ENCODE measurements at regions not wholly inside any gene's neighbourhood (a gene's known extent, or its start where the extent isn't known, plus 50 kb on each side); places are given as distances from the start of the nearest gene placed in this dataset.

GRCh38 chr21:18070392-18070791 is 174.2 kb upstream of the CHODL start:
- Histone ChIP-seq H3K4me2 (ENCODE audit: low read length) (no peak overlapping the region), H3K4me1 (ENCODE audit: control insufficient read depth, low read length) (no peaks in the 10 kb centered on the region), H3K36me3 (ENCODE audit: control insufficient read depth, low read length) (no peaks in the 10 kb centered on the region), H4K20me1 (ENCODE audit: control insufficient read depth, insufficient read depth, low read depth, low read length) (no peaks in the 10 kb centered on the region), H3K79me2 (ENCODE audit: control insufficient read depth, low read length) (no peaks in the 10 kb centered on the region), H3K4me3 (ENCODE audit: low read length) (no peak overlapping the region), H3K27me3 (ENCODE audit: control insufficient read depth, low read length) (no peaks in the 10 kb centered on the region), H3K9me3 (ENCODE audit: control insufficient read depth, insufficient read depth, low read length) (no peaks in the 10 kb centered on the region), H3F3A (ENCODE audit: control insufficient read depth, insufficient read depth) (no peaks in the 10 kb centered on the region), H3K27ac (ENCODE audit: low read depth, low read length) (no peak overlapping the region), H3K9me2 (replicated peaks; ENCODE audit: control insufficient read depth, low read length) (no peaks in the 10 kb centered on the region)
- TF ChIP-seq CTCF (IDR thresholded peaks at IDR 0.05; ENCODE audit: low read depth, low read length, poor library complexity, severe bottlenecking) = no peak
- TF ChIP-seq EZH2phosphoT487 (IDR thresholded peaks at IDR 0.05; ENCODE audit: borderline replicate concordance, low read length) = no peak

- TF ChIP-seq CTCF (IDR thresholded peaks at IDR 0.05; ENCODE audit: low read depth, low read length, poor library complexity, severe bottlenecking) (no peak), EZH2phosphoT487 (IDR thresholded peaks at IDR 0.05; ENCODE audit: borderline replicate concordance, low read length) (no peak)
- no peaks in the 10 kb centered on the region for H3K36me3 ChIP-seq (ENCODE audit: control insufficient read depth, low read length)
- H3K4me1 ChIP-seq (ENCODE audit: control insufficient read depth, low read length) = no peaks in the 10 kb centered on the region
- no peak overlapping the region for H3K27ac ChIP-seq (ENCODE audit: low read depth, low read length)
- no peaks in the 10 kb centered on the region for H3K9me3 ChIP-seq (ENCODE audit: control insufficient read depth, insufficient read depth, low read length)
- no peaks in the 10 kb centered on the region for H4K20me1 ChIP-seq (ENCODE audit: control insufficient read depth, insufficient read depth, low read depth, low read length)
- H3K9me2 ChIP-seq (replicated peaks; ENCODE audit: control insufficient read depth, low read length) = no peaks in the 10 kb centered on the region
- no peaks in the 10 kb centered on the region for H3K27me3 ChIP-seq (ENCODE audit: control insufficient read depth, low read length)
- H3F3A ChIP-seq (ENCODE audit: control insufficient read depth, insufficient read depth) = no peaks in the 10 kb centered on the region
- H3K4me2 ChIP-seq (ENCODE audit: low read length) = no peak overlapping the region
- H3K4me3 ChIP-seq (ENCODE audit: low read length) = no peak overlapping the region
- H3K79me2 ChIP-seq (ENCODE audit: control insufficient read depth, low read length) = no peaks in the 10 kb centered on the region
Observed at GRCh38 chr21:18069875-18070274, 174.8 kb upstream of the CHODL start.

- no peak for TF ChIP-seq CTCF (IDR thresholded peaks at IDR 0.05; ENCODE audit: low read depth, low read length, poor library complexity, severe bottlenecking)
- no peak for TF ChIP-seq EZH2phosphoT487 (IDR thresholded peaks at IDR 0.05; ENCODE audit: borderline replicate concordance, low read length)
- H3K9me3 ChIP-seq (ENCODE audit: control insufficient read depth, insufficient read depth, low read length) = no peaks in the 10 kb centered on the region
Observed at GRCh38 chr21:18060402-18060801, 184.2 kb upstream of the CHODL start.

More at GRCh38 chr21:18060402-18060801, 184.2 kb upstream of the CHODL start:
- Histone ChIP-seq H3K79me2 (ENCODE audit: control insufficient read depth, low read length) (no peaks in the 10 kb centered on the region), H3K9me2 (replicated peaks; ENCODE audit: control insufficient read depth, low read length) (no peaks in the 10 kb centered on the region), H3K27me3 (ENCODE audit: control insufficient read depth, low read length) (no peaks in the 10 kb centered on the region), H3K4me2 (ENCODE audit: low read length) (no peak overlapping the region), H4K20me1 (ENCODE audit: control insufficient read depth, insufficient read depth, low read depth, low read length) (no peaks in the 10 kb centered on the region), H3F3A (ENCODE audit: control insufficient read depth, insufficient read depth) (no peaks in the 10 kb centered on the region), H3K4me1 (ENCODE audit: control insufficient read depth, low read length) (no peaks in the 10 kb centered on the region), H3K27ac (ENCODE audit: low read depth, low read length) (no peak overlapping the region), H3K4me3 (ENCODE audit: low read length) (no peak overlapping the region), H3K36me3 (ENCODE audit: control insufficient read depth, low read length) (no peaks in the 10 kb centered on the region)

Measured in DOHH2 (cell line).